ENCODE measurements at regions not wholly inside any gene's neighbourhood (a gene's known extent, or its start where the extent isn't known, plus 50 kb on each side); places are given as distances from the start of the nearest gene placed in this dataset.
A peak's percentile ranks its signal among the peaks of the same experiment; 100 is the strongest.
"Not testable (repeated sequence)": the region's sequence is repeated elsewhere in the genome, so short reads cannot be mapped to it uniquely, and the experiment has no call there.

- no peak for DNase-seq (ENCODE audit: low spot score)
These were observed 961.9 kb downstream of the TMEM121 start for GRCh38 chr14:106488291-106488690.

GRCh38 chr14:106489112-106489881 lies 962.9 kb downstream of the TMEM121 start:
- no peak for DNase-seq (ENCODE audit: low spot score)

- no peak for DNase-seq (ENCODE audit: low spot score)
These were observed 964.1 kb downstream of the TMEM121 start for GRCh38 chr14:106490442-106490841.

DNA sequence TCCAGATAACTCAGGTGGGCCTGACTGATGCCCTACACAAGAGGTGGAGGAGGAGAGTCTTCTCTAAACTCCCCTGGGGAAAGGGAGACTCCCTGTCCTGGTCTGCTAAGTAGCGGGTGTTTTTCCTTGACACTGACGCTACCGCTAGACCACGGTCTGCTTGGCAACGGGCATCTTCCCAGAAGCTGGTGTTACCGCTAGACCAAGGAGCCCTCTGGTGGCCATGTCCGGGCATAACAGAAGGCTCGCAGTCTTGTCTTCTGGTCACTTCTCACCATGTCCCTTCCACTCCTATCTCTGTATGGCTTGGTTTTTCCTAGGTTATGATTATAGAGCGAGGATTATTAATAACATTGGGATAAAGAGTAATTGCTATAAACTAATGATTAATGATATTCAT lies 965.5 kb downstream of the TMEM121 start:
- DNase-seq (ENCODE audit: low spot score), result peak; percentile 8

DNA sequence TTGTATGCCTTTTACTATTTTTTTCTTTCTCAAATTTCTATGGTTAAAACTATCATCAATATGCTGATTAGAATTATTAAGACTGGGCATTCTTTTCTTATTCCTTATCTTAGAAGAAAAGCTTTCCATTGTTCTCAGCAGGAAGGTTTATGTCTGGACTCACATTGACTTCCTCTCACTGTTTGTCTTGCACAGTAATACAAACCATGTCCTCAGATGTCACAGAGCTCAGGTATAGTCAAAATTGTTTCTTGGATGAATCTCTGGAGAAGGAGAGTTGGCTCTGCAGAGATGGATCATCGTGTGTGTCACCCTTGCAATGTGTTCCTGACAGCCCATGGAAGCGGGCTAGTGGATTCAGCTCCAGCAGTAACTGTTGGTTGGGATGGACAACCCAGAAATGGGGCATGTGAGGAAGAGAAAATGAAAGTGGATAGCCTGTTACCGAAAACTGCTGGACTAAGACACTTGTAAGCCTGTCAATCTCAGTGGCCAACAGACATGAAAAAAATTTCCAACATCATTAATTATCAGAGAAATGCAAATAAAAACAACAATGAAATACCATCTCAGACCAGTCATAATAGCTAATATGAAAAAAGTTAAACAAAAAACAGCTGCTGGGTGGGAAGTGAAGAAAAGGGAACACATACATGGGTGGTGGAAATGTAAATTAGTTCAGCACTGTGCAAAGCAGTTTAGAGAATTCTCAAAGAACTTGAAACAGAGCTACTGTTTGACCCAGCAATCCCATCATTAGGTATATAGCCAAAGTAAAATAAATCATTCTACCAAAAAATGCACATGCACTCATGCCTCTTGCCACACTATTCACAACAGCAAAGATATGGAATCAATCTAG lies 967.8 kb downstream of the TMEM121 start:
- no peak for DNase-seq (ENCODE audit: low spot score)

DNA sequence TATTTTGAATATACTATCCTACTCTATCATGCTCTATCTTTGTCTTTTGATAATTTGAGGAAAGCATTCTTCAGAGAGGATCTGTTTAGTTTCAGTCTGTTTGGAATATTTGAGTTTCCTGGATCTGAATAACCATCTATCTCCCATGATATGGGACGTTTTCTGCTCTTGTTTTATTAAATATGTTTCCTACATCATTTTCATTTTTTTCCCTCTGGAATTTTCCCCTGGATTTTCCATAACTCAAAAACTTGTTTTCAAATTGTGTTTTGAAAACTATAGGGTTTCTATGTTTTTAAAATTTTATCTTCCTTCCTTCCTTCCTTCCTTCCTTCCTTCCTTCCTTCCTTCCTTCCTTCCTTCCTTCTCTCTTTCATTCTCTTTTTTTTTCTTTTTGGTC lies 974.2 kb downstream of the TMEM121 start:
- DNase-seq (ENCODE audit: low spot score), result no peak

DNA sequence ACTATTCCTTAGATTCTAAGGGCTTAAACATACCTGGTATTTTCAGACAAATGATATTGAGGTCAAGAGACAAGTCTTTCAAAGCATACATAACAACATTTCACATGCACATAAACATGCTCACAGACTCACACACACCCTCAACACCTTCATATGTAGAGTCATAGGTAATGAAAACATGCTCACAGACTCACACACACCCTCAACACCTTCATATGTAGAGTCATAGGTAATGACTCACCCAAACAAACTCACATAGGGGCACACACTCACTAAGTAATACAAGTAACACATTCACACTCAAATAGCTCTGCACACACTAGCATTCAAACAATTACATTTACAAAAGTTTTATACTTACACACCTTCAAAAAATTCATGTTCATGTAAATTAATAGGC lies 975.5 kb downstream of the TMEM121 start:
- no peak for DNase-seq (ENCODE audit: low spot score)

DNA sequence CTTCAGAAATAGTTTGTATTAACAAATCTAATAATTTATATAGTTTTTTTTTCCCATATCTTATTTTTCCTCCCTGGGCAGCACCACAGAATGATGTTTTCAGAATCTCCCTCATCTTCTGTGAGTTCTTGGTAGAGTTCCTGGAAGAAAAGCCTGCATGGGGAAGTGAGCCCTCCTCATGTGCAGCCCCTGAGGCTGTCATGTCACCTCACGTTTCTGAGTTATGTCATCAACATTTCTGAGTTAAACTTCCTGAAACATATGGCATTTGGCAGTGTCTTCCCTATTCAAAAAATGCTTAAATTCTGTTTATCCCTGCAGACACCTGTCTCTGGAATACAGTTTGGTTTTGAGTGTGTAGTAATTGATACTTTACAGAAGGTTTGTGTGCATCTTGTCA lies 979.0 kb downstream of the TMEM121 start:
- no peak for DNase-seq (ENCODE audit: low spot score)

GRCh38 chr14:106506881-106507305 lies 980.5 kb downstream of the TMEM121 start:
- no peak for DNase-seq (ENCODE audit: low spot score)

GRCh38 chr14:106507354-106507753 lies 981.0 kb downstream of the TMEM121 start:
- no peak for DNase-seq (ENCODE audit: low spot score)

DNA sequence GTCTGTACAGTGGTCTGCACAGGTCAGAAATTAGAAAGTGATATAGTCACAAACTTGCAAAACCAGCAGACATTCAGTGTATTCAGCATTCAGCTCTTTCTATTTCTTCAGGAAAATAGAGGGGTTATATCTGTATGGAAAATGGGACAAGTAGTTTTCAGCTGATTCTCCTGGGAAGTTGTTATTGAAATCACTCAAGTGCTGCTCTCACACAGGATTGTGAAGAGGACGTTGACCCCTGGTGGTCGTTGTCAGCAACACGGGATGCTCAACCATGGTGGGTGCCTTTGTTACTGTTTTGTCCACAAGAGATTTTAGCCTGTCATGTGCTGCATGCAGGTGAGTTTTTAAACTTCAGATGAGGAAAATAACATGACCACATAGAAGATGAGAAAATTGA lies 981.8 kb downstream of the TMEM121 start:
- no peak for DNase-seq (ENCODE audit: low spot score)

- DNase-seq (ENCODE audit: low spot score), result no peak
These were observed 982.8 kb downstream of the TMEM121 start for GRCh38 chr14:106509176-106509575.

DNA sequence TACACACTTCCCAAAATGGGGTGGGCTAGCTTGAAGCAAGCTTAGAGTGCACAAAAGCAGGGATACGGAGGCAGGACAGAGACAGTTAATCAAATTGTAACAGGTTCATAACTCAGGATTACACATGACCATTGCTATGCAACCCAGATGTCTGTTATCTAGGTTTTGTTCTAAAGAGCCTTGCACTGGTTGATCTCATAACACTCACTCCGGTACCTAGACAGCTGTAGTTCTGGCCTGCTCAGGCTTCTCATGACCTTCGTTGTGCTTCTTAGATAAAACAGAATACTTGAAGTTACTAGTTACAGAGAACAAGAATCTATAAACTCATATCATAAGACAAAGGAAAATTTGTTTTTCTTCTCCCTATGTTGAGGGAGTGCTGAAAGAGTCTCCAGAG lies 983.4 kb downstream of the TMEM121 start:
- no peak for DNase-seq (ENCODE audit: low spot score)

GRCh38 chr14:106511006-106511799 lies 984.8 kb downstream of the TMEM121 start:
- DNase-seq (ENCODE audit: low spot score), result no peak

DNA sequence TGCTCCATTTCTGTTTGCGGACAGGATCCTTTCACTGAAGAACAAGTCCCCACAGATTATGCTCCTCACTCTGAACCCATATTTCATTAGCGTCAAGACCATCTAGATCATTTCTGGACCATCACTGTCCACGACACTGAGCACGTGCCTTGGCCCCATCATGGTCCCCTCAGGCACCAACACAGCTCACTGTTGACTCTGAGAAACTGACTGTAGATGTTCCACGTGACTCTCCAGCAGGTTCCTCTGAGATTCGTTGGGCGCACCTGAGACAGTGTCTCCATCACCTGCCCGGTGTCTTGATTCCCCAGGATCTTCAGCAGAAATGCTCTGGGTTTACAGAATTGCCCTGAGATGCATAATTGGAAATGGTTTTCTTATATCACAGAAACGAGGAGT lies 985.4 kb downstream of the TMEM121 start:
- no peak for DNase-seq (ENCODE audit: low spot score)

DNA sequence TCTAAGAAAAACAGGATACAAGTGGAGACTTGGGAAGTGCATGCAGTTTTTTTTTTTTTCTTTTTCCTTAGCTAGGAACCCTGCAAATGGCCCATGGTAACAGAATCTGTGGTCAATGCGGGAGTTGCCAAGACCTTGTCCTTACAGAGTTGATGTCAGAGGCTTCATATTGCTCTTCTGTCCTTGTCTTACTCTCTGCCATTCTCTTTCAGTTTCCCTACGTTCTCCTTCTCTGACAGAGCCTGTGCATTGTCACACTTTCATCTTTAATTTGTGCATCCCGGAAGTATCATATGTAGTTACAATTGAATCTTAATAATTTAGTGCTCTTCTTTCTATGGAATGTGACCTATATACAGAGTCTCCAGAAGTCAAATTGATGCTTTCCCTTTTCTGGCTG lies 986.9 kb downstream of the TMEM121 start:
- DNase-seq (ENCODE audit: low spot score), result no peak

DNA sequence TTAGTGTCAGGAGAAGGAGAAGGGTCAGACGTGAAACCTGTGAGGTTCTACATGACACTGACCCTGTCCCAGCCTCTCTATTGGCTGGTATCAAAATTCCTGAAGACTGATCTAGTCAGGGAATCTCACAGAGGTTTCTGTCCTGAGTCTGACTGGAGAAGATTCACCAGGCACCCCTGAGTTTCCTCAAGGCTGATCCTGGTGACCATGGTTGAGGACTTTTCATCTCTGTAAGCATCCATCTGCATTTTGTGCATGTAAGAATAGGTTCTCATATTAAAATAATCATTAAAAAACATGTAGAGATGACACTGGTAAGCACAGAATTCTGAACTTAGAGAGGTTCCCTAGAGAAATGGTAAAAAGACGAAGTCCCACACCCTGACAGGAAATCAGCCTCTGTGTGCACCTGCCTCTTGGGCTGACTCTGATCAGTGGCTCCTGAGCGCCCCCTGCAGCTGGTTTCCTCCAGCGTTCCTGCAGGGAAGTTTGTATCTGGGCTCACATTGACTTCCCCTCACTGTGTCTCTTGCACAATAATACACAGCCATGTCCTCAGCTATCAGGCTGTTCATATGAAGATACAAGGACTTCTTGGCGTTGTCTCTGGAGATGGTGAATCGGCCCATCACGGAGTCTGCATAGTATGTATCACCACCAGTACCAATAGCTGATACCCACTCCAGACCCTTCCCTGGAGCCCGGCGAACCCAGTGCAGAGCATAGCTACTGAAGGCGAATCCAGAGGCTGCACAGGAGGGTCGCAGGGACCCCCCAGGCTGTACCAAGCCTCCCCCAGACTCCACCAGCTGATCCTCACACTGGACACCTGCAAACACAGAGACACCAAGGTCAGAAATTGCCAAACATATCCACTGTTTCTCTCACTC lies 991.9 kb downstream of the TMEM121 start:
- DNase-seq (ENCODE audit: low spot score), result peak; percentile 4

DNA sequence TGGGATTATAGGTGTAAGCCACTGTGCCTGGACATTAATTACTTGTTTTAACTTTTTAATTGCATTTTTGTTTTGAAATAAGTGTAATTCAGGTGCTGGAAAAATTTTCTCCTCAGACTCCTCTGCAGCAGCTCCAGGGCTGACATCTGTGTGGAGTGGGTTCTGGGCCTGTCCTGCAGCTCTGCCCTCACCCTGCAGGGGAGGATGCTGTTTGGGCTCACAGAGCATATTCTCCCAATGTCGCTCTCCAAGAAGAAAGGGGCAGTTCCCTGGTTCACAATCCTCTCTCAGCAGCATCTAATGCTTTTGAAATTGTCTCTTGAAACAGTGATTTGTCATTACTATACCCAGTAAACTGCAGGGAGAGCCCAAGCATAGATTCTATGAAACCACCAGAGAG lies 995.7 kb downstream of the TMEM121 start:
- not testable (repeated sequence) for DNase-seq (ENCODE audit: low spot score)

GRCh38 chr14:106522990-106523389 lies 996.6 kb downstream of the TMEM121 start:
- no peak for DNase-seq (ENCODE audit: low spot score)

- no peak for DNase-seq (ENCODE audit: low spot score)
These were observed 1002.3 kb downstream of the TMEM121 start for GRCh38 chr14:106528717-106529116.

DNA sequence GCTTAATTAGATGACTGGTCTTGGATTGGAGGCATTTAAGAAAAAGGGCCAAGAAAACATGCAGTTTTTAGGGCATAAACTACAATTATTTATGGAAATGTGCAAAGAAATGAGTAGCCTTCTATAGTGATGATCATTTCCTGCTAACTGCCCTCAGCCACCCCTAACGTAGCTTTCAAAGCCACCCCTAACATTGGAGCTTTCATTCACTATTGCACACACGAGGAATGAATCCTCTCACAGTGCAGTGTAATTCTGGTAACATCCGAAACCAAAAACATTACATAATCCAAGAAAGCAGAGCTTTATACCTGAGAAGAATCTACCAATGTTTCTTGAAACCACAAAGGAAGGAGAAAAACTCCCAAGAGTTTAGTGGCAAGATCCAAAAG lies 1003.6 kb downstream of the TMEM121 start:
- DNase-seq (ENCODE audit: low spot score), result no peak
